OCI-LY1 (cell line): ENCODE measurements at regions not wholly inside any gene's neighbourhood (a gene's known extent, or its start where the extent isn't known, plus 50 kb on each side); places are given as distances from the start of the nearest gene placed in this dataset.

Source experiments
- H2AFZ ChIP-seq: fragments of 200-600 bp; sonication (generic), shearing (Covaris generic); 2 replicates; pipeline ENCODE4 v1.6.0; 2014; ENCODE audit warnings: antibody characterized with exemption, mild to moderate bottlenecking, low read length
- H3F3A ChIP-seq: fragments of 200-600 bp; sonication (generic), shearing (Covaris generic); 2 replicates; pipeline ENCODE4 v1.6.0; 2014; ENCODE audit warnings: mild to moderate bottlenecking, antibody characterized with exemption, low read length, moderate library complexity; ENCODE audit not compliant: insufficient read depth
- H3K27ac ChIP-seq: fragments of 200-600 bp; sonication (generic); 2 replicates; pipeline ENCODE4 v1.5.1; 2014; ENCODE audit warnings: low read length, mixed run types, mild to moderate bottlenecking, low read depth; ENCODE audit not compliant: poor library complexity, severe bottlenecking
- H3K27me3 ChIP-seq: fragments of 200-600 bp; sonication (generic); 2 replicates; pipeline ENCODE4 v1.6.0; 2014; ENCODE audit warnings: antibody characterized with exemption, mild to moderate bottlenecking, low read length, moderate library complexity; ENCODE audit not compliant: insufficient read depth
- H3K36me3 ChIP-seq: fragments of 200-600 bp; sonication (generic); 2 replicates; pipeline ENCODE4 v1.6.1; 2014; ENCODE audit warnings: mild to moderate bottlenecking, antibody characterized with exemption, low read length, moderate library complexity, mixed read lengths; ENCODE audit not compliant: insufficient read depth
- H3K4me1 ChIP-seq: fragments of 200-600 bp; sonication (generic); 2 replicates; pipeline ENCODE4 v1.5.1; 2014; ENCODE audit warnings: mild to moderate bottlenecking, low read length, moderate library complexity; ENCODE audit not compliant: insufficient read depth, severe bottlenecking
- H3K4me2 ChIP-seq: fragments of 200-600 bp; sonication (generic), shearing (Covaris generic); 2 replicates; pipeline ENCODE4 v1.6.1; 2014; ENCODE audit warnings: low read length
- H3K4me3 ChIP-seq: fragments of 200-600 bp; sonication (generic); 2 replicates; pipeline ENCODE4 v1.5.1; 2014; ENCODE audit warnings: low read length, low read depth, mild to moderate bottlenecking, mixed read lengths; ENCODE audit not compliant: poor library complexity, severe bottlenecking
- H3K79me2 ChIP-seq: fragments of 200-600 bp; shearing (Covaris generic); 2 replicates; pipeline ENCODE4 v1.6.1; 2016; ENCODE audit warnings: mixed run types, low read length, mixed read lengths; ENCODE audit not compliant: insufficient read depth
- H3K9ac ChIP-seq: fragments of 200-600 bp; sonication (generic), shearing (Covaris generic); 2 replicates; pipeline ENCODE4 v1.6.1; 2014; ENCODE audit warnings: mild to moderate bottlenecking, low read length, mixed read lengths
- H3K9me2 ChIP-seq: fragments of 200-600 bp; sonication (generic), shearing (Covaris generic); 2 replicates; pipeline ENCODE4 v1.6.1; 2014; ENCODE audit warnings: low read depth, mild to moderate bottlenecking, low read length, mixed read lengths
- H3K9me3 ChIP-seq: fragments of 200-600 bp; shearing (Covaris generic); 2 replicates; pipeline ENCODE4 v1.6.1; 2014; ENCODE audit warnings: low read length, mixed read lengths
- H4K20me1 ChIP-seq: fragments of 200-600 bp; sonication (generic), shearing (Covaris generic); 2 replicates; pipeline ENCODE4 v1.6.0; 2016; ENCODE audit warnings: mild to moderate bottlenecking, low read length; ENCODE audit not compliant: insufficient read depth
- CTCF ChIP-seq: fragments of 200-600 bp; sonication (generic), shearing (Covaris generic); IDR thresholded peaks from 2 replicates; pipeline ENCODE4 v1.5.1; 2017; ENCODE audit warnings: mild to moderate bottlenecking, antibody characterized with exemption, low read length, moderate library complexity, mixed read lengths
- EZH2 ChIP-seq: fragments of 200-600 bp; sonication (generic), shearing (Covaris generic); IDR thresholded peaks from 2 replicates; pipeline ENCODE4 v1.8.0; 2017; ENCODE audit warnings: borderline replicate concordance, mixed run types, mild to moderate bottlenecking, antibody characterized with exemption, low read length, moderate library complexity, mixed read lengths

- Histone ChIP-seq H3K27ac (no peak overlapping the region), H3K9me2 (no peaks in the 10 kb centered on the region), H3K9ac (no peak overlapping the region), H4K20me1 (no peaks in the 10 kb centered on the region), H3F3A (no peaks in the 10 kb centered on the region), H3K4me3 (no peak overlapping the region), H2AFZ (no peak overlapping the region), H3K4me1 (no peaks in the 10 kb centered on the region), H3K4me2 (no peak overlapping the region), H3K9me3 (no peaks in the 10 kb centered on the region), H3K79me2 (no peaks in the 10 kb centered on the region), H3K36me3 (no peaks in the 10 kb centered on the region), H3K27me3 (no peaks in the 10 kb centered on the region; the same call in 1 of the 2 replicates)
- TF ChIP-seq CTCF (no peak), EZH2 (no peak)
These were observed 74.7 kb upstream of the WDR11 start for GRCh38 chr10:120776442-120776841.

GRCh38 chr10:120782336-120782735 is 68.8 kb upstream of the WDR11 start:
- no peaks in the 10 kb centered on the region for H3K36me3 ChIP-seq
- H3K4me1 ChIP-seq = no peaks in the 10 kb centered on the region
- no peaks in the 10 kb centered on the region for H3K9me2 ChIP-seq
- no peaks in the 10 kb centered on the region for H3K27me3 ChIP-seq
- H3K79me2 ChIP-seq = no peaks in the 10 kb centered on the region
- H3K27ac ChIP-seq = no peak overlapping the region
- TF ChIP-seq EZH2 (no peak), CTCF (no peak)
- no peaks in the 10 kb centered on the region for H3F3A ChIP-seq
- H2AFZ ChIP-seq = no peak overlapping the region
- no peak overlapping the region for H3K4me3 ChIP-seq
- no peak overlapping the region for H3K9ac ChIP-seq
- no peaks in the 10 kb centered on the region for H3K9me3 ChIP-seq
- H4K20me1 ChIP-seq = no peaks in the 10 kb centered on the region
- H3K4me2 ChIP-seq = no peak overlapping the region

- H3K9me2 ChIP-seq = no peaks in the 10 kb centered on the region
- no peak overlapping the region for H3K9ac ChIP-seq
- H3F3A ChIP-seq = no peaks in the 10 kb centered on the region
- no peaks in the 10 kb centered on the region for H3K27me3 ChIP-seq
- no peaks in the 10 kb centered on the region for H3K79me2 ChIP-seq
- no peaks in the 10 kb centered on the region for H3K36me3 ChIP-seq
- no peak overlapping the region for H3K4me2 ChIP-seq
- H4K20me1 ChIP-seq = no peaks in the 10 kb centered on the region
- H3K9me3 ChIP-seq = no peaks in the 10 kb centered on the region
- H3K4me3 ChIP-seq = no peak overlapping the region
- H2AFZ ChIP-seq = no peak overlapping the region
- TF ChIP-seq CTCF = no peak
- no peak for TF ChIP-seq EZH2
- H3K27ac ChIP-seq = no peak overlapping the region
- no peaks in the 10 kb centered on the region for H3K4me1 ChIP-seq
These were observed 68.1 kb upstream of the WDR11 start for GRCh38 chr10:120783098-120783497.
